Astrocyte (in vitro differentiated cells and primary cell): ENCODE measurements at regions not wholly inside any gene's neighbourhood (a gene's known extent, or its start where the extent isn't known, plus 50 kb on each side); places are given as distances from the start of the nearest gene placed in this dataset.

Experiments used
- EZH2 ChIP-seq: IDR thresholded peaks from 2 replicates; pipeline ENCODE4 v1.6.1; 2012; ENCODE audit warnings: mild to moderate bottlenecking, low read length, inconsistent platforms; ENCODE audit not compliant: insufficient read depth
- TF ChIP-seq, protein P1 (sequence below): IDR thresholded peaks from 2 replicates; pipeline ENCODE4 v1.5.1; 2011; ENCODE audit warnings: low read depth, mild to moderate bottlenecking, inconsistent platforms, low read length, moderate library complexity; ENCODE audit not compliant: insufficient read depth

DNA sequence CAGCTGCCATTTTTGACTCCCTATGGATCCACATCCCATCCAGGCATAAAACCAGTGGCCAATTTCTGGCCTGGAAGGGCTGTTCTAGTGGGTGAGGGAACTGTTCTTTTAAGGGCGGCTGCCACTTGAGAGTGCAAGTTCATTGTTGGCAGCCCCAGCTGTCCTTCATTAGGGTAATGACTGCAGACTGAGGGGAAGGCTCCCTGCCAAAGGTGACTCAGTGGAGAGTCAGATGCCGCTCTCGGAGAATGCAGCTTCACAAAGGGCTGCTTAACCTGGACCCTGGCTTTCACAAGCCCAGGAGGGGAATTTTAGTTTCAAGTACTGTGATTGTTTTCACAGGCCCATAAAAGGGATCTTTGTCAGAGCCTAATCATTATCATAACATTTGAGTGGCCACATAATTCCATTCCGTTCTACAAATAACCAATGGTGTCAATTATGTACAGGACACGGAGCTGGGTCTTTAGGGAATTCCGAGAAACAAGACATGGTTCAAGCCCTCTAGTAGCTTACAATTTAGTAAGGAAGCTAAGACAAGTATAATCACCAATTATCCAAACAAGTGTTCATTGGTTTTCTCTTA lies 235.7 kb downstream of the CDCA7 start:
- no peak for TF ChIP-seq EZH2
- TF ChIP-seq, protein P1, sequence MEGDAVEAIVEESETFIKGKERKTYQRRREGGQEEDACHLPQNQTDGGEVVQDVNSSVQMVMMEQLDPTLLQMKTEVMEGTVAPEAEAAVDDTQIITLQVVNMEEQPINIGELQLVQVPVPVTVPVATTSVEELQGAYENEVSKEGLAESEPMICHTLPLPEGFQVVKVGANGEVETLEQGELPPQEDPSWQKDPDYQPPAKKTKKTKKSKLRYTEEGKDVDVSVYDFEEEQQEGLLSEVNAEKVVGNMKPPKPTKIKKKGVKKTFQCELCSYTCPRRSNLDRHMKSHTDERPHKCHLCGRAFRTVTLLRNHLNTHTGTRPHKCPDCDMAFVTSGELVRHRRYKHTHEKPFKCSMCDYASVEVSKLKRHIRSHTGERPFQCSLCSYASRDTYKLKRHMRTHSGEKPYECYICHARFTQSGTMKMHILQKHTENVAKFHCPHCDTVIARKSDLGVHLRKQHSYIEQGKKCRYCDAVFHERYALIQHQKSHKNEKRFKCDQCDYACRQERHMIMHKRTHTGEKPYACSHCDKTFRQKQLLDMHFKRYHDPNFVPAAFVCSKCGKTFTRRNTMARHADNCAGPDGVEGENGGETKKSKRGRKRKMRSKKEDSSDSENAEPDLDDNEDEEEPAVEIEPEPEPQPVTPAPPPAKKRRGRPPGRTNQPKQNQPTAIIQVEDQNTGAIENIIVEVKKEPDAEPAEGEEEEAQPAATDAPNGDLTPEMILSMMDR = no peak
